NOMO-1 (cell line): ENCODE measurements at regions not wholly inside any gene's neighbourhood (a gene's known extent, or its start where the extent isn't known, plus 50 kb on each side); places are given as distances from the start of the nearest gene placed in this dataset.
"Not testable (repeated sequence)": the region's sequence is repeated elsewhere in the genome, so short reads cannot be mapped to it uniquely, and the experiment has no call there.

Experiments
- DNase-seq, 2 experiments: peaks; one replicate each; lab custom pipeline; 2025; ENCODE audit not compliant: unreplicated experiment in 2 of 2; lab: John Stamatoyannopoulos, UW

DNA sequence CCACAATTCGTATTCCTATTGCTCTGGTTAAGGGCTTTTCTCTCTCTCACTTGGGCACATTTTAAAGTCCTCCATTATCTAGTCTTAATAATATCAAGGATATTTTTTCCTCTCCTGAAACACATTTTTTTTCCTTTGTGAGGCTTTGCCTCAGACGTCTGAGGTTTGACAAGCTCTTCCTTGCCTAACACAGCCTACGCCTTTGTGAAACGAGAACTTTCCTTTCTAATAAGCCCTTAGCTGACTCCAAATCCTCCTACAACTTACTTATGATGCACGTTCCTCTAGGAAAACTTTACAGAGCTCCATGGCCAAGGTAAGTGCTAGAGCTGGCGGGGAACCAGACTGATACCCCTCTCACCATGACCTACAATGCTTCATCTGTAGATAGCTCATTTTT, 841.5 kb downstream of the SOCS6 start:
- no peak for DNase-seq

DNA sequence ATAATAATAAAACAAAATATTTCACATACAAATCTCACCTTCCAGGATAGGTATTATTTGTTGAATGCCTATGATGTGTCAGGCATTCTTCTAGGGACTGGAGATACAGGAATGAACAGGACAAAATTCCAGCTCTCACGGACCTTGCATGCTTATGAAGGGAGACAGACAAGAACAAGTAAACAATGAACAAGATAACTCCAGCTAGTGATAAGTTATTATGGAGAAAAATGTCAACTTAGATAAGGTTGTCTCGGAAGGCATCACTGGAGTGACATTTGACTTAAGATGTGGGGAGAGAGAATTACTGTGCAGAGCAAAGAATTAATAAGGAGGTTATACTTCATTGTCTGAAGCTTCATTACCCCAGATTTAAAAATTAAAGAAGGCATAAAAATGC, 836.7 kb downstream of the SOCS6 start:
- DNase-seq: no peak

DNA sequence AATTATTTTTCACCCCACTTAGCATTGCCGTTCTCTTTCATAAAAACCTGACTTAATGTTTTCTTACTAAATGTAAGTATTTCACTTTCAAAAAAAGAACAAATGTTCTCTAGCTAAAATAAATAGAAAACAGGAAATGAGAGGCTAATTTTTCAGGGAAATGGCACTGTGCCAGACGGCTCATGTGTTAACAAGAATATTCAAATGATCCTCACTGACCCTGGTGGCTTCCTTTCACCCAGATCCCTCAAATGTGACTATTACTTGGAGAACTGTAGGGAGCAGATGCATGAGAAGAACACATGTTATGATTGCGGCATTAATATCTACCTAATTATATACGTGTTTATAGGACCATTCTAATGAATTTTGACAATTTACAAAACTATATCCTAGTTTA, 827.7 kb downstream of the SOCS6 start:
- no peak for DNase-seq

DNA sequence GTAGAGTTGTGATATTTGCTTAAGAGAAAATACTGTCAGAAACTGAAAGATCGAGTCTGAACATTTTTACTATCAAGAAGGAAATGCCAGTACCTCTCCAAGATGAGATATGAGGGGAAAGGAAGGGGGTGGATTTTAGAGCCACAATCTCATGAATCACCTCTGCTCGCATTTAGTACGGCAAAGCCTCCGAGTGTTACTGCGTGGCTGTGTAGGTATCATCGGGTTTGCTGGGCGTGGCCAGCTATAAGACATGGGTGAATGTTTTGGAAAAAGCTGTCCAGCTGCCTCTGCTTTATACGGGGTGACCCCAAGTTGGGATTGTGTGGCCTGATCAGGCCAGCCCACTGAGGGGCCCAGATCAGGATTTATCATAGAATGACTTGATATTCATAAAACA, 826.4 kb downstream of the SOCS6 start:
- DNase-seq: no peak

DNA sequence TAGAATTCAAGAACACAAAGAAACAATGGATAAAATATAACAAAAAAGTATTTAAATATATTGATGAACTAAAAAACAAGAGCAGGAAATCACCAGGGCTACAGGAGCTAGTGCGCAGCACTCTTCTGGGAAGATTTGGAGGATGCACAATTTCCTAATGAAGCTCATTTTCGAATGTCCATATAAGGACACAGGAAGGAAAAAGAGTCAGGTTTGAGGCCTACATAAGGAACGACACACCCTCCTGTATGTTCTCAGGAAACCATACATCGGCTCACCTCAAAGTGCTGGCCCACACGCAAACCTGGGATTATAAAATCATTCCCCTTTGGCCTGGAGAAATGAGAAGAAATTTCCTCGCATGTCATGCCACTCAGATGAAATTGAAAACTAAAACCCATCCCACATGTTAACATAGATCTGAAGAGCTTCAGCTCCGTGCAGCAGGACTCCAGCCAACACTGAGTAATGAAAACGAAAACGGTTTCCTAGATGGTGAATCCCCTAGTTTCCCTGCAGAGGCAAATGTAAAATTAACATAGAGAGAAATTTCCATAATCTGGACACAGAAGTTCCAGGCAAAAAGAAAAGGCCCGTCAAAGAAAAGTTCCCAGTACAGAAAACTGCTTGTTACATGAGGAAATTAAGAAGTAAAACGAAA, 825.8 kb downstream of the SOCS6 start:
- no peak for DNase-seq

DNA sequence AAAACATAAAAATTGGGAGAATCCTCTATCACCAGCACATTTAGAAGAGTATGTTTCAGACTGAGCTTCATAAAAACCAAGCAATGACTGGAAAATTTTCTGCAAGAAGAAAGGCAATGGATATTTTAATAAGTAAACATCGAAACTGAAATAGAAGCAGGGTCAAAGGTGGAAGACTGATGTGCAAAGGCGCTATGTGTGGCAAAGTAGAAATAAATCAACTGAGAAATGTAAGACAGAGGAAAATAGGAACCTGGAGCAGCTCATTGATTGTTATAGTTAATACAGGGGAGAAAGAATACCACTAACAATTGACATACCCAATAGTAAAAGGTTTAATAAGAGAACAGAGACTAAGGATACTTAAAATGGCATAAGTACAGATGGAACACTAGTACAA, 818.4 kb downstream of the SOCS6 start:
- DNase-seq: no peak

DNA sequence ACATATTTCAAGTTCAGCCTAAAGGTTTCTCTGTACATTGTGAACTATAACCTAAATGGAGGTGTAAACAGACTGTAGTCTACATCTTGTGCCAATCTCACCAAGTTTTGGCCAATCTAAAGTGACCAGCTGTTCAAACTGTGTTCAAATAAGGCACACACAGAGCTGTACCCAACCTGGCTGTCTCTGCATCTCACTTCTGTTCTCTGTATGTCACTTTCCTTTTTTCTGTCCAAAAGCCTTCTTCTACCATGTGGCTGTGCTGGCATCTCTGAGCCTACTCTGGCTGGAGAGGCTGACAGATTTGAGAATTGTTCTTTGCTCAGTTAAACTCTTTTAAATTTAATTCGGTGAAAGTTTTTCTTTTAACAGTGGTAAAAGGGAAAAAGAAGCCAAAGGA, 817.9 kb downstream of the SOCS6 start:
- DNase-seq: no peak

DNA sequence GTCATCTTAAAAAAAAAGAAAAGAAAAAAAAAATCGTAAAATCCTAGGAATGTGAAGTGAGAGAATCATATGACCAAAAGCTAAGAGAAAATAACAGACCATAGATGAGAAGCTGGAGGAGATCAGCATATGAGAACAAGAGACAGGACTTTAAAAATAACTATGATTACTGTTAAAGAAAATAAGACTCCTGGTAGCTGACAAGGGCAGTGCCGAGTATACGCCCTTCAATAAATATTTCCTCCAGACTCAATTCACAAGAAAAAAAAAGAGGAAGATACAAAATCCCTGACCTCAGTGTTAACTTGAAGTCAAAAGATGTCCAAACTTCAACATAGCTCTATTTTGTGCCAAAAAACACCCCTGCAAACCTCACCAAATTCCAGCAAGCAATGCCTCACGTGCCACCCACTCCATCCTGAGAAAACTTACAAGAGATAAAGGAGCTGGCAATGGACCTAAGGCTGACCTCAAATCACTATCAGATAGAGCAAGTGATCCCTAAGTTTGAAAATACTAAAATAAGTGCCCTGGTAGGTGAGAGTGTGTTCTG, 817.2 kb downstream of the SOCS6 start:
- DNase-seq: no peak

DNA sequence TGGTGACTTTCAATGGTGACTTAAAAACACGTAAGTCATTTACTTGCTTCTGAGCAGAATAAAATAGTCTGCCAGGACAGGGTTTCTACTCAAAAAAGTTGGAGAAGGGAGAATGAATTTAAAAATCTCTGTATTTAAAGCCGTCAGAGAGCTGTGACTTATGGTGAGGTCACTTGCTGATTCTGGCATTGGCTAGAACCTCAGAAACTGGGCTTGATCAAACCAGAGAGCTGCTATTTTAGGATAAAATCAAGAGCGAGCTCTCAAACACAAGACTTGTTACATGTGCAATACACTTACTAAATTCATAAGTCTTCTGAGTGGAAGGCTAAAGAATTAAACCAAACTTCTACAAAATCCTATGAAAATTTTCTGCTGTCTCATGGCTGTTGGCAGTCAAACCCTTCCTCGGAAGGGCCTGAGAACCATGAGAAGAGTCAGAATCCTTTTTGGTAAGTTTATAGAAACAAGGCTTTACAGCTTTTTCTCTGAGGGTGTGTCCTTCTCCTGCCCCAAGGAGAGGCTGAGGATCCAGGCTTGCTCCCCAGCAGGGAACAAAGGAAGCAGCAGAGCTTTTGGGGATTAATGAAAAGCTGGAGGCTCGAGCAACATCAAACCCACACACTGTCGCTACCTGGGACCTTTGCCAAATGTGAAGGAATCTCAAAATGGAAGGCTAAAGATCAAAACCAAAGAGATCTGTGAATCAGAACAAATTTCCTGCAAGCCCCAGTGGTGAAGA, 816.4 kb downstream of the SOCS6 start:
- DNase-seq: no peak

DNA sequence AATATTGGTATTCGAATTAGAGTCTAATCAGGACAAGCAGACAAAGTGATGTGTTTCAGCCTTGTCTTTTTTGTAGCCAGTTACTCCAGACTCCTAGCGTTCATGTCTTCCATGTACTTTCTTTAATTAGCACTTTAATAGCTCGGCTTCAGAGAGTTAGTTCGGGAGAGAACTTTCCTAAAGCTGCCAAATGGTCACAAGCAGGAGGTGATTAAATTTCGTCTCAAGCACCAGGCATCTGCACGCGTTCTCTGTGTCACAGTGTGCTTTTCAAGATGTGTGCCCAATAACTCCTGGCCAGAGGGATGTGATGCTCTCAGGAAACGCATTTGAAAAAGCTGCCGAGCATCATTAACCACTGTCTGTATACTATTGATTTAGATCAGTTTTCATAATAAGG, 790.8 kb downstream of the SOCS6 start:
- no peak for DNase-seq

DNA sequence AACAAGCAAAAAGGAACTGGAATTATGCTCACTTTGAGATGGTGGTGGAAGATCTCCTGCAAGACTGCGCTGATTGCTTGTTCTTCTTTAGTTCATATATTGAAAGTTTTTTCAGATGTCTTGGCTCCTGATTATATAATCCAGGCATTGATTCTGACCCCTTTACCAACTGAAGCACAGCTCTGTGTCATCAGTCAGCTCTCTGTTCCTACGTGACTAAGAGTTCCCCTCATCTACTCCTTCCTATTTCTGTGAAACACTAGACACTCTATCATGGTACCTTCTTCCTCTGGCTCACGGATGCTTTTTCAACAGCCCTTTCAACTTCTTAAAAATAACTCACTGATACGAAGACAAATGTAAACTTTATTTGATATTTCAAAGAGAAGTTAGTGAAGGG, 788.6 kb downstream of the SOCS6 start:
- no peak for DNase-seq

DNA sequence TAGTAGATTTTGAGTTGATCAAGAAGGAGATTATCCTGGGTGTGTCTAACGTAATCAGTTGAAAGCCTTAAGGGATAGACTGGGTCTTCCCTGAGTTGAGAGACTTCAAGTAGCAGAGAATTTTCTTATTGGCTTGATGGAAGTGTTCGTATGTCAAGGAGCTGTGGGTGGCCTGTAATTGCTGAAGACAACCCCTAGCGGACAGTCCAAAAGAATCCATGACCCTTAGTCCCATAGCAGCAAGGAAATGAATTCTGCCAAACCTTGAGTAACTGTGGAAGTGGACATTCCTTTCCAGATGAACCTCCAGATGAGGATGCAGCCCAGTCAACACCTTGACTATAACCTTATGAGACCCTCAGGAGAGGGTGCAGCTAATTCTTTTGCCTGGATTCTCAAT, 786.3 kb downstream of the SOCS6 start:
- no peak for DNase-seq

DNA sequence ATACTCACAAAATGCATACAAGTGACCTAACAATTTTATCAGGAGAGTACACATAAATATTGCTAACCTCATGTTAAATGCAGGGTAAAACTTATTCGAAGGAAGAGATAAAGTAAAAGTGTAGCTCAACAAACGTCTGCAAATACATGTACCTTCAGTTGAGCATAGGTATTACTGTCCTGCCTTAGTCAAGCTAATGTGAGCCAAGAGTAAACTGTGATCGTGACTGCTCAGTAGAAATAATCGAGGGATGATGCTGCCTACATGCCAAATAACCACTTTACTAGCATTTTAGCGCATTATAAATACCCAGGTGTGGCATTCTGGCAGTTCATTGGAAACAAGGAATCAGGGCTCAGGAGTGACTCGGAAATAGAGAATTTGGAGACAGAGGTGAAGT, 779.5 kb downstream of the SOCS6 start:
- no peak for DNase-seq

DNA sequence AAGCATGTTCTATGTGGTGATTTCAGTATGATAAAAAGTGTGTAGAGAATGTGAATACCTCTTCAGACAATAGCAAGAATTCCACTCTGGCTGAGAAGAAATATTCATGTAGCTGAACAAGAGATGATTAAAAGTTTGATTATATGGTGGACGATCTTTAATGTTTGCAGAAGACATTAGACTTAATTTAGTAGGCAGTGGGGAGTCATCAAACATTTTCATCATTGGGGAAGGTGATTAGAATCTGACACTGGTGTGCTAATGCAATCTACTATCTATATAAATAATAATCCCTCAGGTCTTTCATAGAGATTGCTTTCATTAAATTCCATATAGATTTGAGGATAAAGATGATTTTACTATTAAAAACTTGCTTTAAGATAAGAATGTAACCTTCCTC, 761.0 kb downstream of the SOCS6 start:
- DNase-seq: no peak

DNA sequence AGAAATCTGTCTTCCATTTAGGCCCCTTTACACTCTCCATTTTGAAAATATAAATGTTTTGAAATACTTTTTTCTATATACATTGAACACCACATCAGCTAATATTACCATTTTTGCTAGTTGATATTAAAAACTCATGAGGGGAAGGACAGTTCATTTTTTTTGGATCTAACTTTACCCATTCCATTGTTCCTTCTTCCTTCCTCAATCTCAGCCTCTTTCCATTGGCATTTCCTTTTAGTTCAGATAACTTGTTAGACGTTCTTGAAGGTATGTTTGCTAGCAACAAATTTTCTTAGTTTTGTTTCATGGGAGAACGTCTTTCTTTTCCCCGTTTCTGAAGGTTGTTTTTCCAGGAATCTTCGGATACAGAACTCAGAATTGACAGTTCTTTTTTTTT, 759.0 kb downstream of the SOCS6 start:
- no peak for DNase-seq

DNA sequence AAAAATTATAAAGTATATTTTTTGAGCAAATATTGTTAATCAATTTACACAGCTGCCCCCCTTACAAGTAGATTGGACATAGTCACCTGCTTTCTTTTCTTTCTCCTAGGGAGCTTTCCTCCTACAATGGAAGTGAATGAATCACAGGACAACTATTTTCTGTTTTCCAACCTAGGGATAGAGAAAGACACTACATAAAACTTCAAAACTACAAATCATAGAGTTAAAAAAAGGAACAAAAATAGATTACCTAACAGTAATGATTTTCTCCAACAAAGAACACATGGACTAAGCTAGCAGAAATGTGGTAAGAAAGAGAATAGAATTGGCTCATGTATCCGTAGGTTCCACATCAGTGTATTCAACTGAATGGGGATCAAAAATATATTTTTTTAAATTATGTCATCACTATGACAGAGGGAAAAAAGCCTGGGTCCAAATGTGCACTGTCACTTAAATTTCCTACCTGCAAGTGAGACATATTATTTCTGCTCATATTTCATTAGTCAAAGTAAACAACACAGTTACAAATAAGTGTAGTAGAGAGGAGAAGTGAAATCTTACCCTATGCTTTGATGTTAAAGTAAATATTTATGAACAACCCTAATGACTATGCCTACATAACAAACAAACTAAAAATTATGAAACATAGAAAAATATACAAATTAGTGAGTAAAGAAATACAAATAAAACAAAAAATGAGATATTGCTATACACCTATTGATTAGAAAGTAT, 756.7 kb downstream of the SOCS6 start:
- no peak for DNase-seq

DNA sequence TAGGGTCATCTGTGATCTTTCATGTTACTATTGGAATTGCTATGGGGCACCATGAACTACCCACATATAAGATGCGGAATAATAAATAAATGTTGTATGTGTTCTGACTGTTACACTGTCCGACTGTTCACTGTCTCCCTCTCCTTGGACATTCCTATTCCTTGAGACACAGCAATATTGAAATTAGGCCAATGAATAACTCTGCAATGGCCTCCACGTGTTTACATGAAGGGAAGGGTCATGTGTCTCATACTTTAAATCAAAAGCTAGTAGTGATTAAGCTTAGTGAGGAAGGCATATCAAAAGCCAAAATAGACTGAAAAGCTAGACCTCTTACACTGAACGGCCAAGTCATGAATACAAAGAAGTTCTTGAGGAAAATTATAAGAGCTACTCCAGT, 751.3 kb downstream of the SOCS6 start:
- DNase-seq: no peak

DNA sequence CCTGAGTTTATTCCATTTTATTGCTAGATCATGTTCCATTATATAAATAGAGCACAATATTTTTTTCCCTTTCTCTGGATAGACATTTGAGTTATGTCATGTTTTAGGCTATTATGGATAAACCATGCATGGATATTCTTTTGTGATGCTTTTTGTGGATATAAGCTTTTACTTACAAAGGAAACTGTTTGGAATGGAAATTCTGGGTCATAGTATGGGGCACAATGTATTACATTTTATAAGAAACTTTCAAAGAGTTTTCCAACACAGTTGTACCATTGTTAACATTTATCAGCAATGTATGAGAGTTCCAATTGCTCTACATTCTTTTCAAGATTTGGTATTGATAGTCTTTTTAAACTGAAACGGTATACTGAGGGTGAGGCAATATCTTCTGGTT, 749.4 kb downstream of the SOCS6 start:
- DNase-seq: no peak

DNA sequence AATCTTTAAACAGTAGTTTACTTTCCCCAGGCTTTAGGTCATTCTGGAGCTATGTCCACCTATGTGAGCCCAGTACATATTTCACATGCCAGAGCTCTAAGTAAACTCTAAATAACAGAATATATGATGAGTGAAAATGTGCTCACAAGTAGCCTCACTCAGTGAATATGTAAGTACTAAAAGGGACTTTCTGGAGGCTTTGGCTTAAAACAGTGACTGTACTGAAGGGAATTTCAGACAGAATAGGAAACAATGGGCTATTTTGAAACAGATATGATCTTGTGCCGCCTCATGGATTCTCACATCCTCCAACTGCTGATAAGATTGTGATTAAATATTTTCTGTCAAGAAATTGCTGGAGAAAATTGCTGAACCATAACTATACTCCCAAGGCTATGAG, 747.9 kb downstream of the SOCS6 start:
- no peak for DNase-seq

DNA sequence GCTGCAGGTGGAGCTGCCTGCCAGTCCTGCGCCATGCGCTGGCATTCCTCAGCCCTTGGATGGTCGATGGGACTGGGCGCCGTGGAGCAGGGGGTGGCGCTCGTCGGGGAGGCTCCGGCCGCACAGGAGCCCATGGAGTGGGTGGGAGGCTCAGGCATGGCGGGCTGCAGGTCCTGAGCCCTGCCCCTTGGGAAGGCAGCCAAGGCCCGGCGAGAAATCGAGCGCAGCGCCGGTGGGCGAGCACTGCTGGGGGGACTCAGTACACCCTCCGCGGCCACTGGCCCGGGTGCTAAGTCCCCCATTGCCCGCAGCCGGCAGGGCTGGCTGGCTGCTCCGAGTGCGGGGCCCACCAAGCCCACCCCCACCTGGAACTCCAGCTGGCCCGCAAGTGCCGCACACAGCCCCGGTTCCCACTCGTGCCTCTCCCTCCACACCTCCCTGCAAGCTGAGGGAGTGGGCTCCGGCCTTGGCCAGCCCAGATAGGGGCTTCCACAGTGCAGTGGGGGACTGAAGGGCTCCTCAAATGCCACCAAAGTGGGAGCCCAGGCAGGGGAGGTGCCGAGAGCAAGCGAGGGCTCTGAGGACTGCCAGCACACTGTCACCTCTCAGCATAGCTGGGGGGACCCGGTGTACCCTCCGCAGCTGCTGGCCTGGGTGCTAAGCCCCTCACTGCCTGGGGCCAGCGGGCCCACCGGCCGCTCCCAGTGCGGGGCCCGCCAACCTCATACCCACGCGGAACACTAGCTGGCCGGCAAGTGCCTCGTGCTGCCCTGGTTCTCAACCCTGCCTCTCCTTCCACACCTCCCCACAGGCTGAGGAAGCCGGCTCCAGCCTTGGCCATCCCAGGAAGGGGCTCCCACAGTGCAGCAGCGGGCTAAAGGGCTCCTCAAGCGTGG, 742.7 kb downstream of the SOCS6 start:
- DNase-seq: not testable (repeated sequence)

DNA sequence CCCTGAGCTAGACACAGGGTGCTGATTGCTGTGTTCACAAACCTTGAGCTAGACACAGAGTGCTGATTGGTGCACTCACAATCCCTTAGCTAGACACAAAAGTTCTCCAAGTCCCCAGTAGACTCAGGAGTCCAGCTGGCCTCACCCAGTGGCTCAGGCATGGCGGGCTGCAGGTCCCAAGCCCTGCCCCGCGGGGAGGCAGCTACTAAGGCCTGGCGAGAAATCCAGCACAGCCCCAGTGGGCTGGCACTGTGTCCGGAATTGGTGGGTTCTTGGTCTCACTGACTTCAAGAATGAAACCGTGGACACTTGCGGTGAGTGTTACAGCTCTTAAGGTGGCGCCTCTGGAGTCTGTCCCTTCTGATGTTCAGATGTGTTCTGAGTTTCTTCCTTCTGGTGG, 741.2 kb downstream of the SOCS6 start:
- not testable (repeated sequence) for DNase-seq
